HG02970 (cell line): ENCODE measurements at regions not wholly inside any gene's neighbourhood (a gene's known extent, or its start where the extent isn't known, plus 50 kb on each side); places are given as distances from the start of the nearest gene placed in this dataset.

Experiments used
- ATAC-seq: cut with Tn5 transposase; IDR thresholded peaks from one replicate; pipeline ENCODE4 v1.9.1; 2021; ENCODE audit warnings: mild to moderate bottlenecking, moderate library complexity, moderate number of reproducible peaks; ENCODE audit not compliant: unreplicated experiment, low FRiP score

- no peak for ATAC-seq
Measured at GRCh38 chr5:143695244-143695864, 116.6 kb upstream of the HMHB1 start.

GRCh38 chr5:143694357-143694756 lies 117.6 kb upstream of the HMHB1 start:
- no peak for ATAC-seq

- ATAC-seq, result no peak
Measured at GRCh38 chr5:143693651-143694252, 118.2 kb upstream of the HMHB1 start.

- no peak for ATAC-seq
Measured at GRCh38 chr5:143692342-143692741, 119.6 kb upstream of the HMHB1 start.

- no peak for ATAC-seq
Measured at GRCh38 chr5:143691945-143692290, 120.0 kb upstream of the HMHB1 start.

GRCh38 chr5:143691287-143691944 lies 120.5 kb upstream of the HMHB1 start:
- ATAC-seq, result no peak

GRCh38 chr5:143687604-143688003 lies 124.4 kb upstream of the HMHB1 start:
- no peak for ATAC-seq

GRCh38 chr5:143685246-143685815 lies 126.6 kb upstream of the HMHB1 start:
- ATAC-seq, result no peak

- ATAC-seq, result no peak
Measured at GRCh38 chr5:143683459-143683858, 128.5 kb upstream of the HMHB1 start.

- ATAC-seq, result no peak
Measured at GRCh38 chr5:143682929-143683386, 129.0 kb upstream of the HMHB1 start.

- ATAC-seq, result no peak
Measured at GRCh38 chr5:143682246-143682905, 129.6 kb upstream of the HMHB1 start.

- no peak for ATAC-seq
Measured at GRCh38 chr5:143680672-143681259, 131.2 kb upstream of the HMHB1 start.

GRCh38 chr5:143679777-143680176 lies 132.2 kb upstream of the HMHB1 start:
- no peak for ATAC-seq

- ATAC-seq, result no peak
Measured at GRCh38 chr5:143678148-143678905, 133.6 kb upstream of the HMHB1 start.

GRCh38 chr5:143677403-143677802 lies 134.6 kb upstream of the HMHB1 start:
- no peak for ATAC-seq

GRCh38 chr5:143676802-143677201 lies 135.2 kb upstream of the HMHB1 start:
- no peak for ATAC-seq

GRCh38 chr5:143674469-143674786 lies 137.5 kb upstream of the HMHB1 start:
- no peak for ATAC-seq

GRCh38 chr5:143673676-143674468 lies 138.1 kb upstream of the HMHB1 start:
- ATAC-seq, result no peak

- ATAC-seq, result no peak
Measured at GRCh38 chr5:143672806-143673205, 139.2 kb upstream of the HMHB1 start.
